GM23248 (cell line): ENCODE measurements at regions not wholly inside any gene's neighbourhood (a gene's known extent, or its start where the extent isn't known, plus 50 kb on each side); places are given as distances from the start of the nearest gene placed in this dataset.

Source experiments
- DNase-seq: peaks from one replicate; pipeline ENCODE4 v3.0.0-alpha.2; 2015
- H2AFZ ChIP-seq: fragments of 200-600 bp; sonication (generic); 2 replicates; pipeline ENCODE4 v1.6.1; 2016; ENCODE audit warnings: antibody characterized with exemption
- H3F3A ChIP-seq: fragments of 200-600 bp; sonication (generic); 2 replicates; pipeline ENCODE4 v1.6.1; 2016; ENCODE audit warnings: mild to moderate bottlenecking, antibody characterized with exemption, mixed run types; ENCODE audit not compliant: insufficient read depth
- H3K27ac ChIP-seq: fragments of 200-600 bp; sonication (generic); 2 replicates; pipeline ENCODE4 v1.5.1; 2016; ENCODE audit warnings: mild to moderate bottlenecking
- H3K27me3 ChIP-seq: fragments of 200-600 bp; sonication (generic); replicated peaks from 2 replicates; pipeline ENCODE4 v1.6.1; 2016; ENCODE audit warnings: mild to moderate bottlenecking; ENCODE audit not compliant: insufficient read depth
- H3K36me3 ChIP-seq: fragments of 200-600 bp; sonication (generic); 2 replicates; pipeline ENCODE4 v1.6.1; 2016; ENCODE audit warnings: low read depth, mild to moderate bottlenecking
- H3K4me1 ChIP-seq: fragments of 200-600 bp; sonication (generic); 2 replicates; pipeline ENCODE4 v1.6.1; 2016; ENCODE audit warnings: mild to moderate bottlenecking; ENCODE audit not compliant: insufficient read depth
- H3K4me2 ChIP-seq: fragments of 200-600 bp; sonication (generic); one replicate; pipeline ENCODE4 v1.6.1; 2016; ENCODE audit warnings: mild to moderate bottlenecking; ENCODE audit not compliant: unreplicated experiment
- H3K4me3 ChIP-seq: fragments of 200-600 bp; sonication (generic); 2 replicates; pipeline ENCODE4 v1.5.1; 2016; ENCODE audit warnings: mild to moderate bottlenecking
- H3K79me2 ChIP-seq: fragments of 200-600 bp; sonication (generic); 2 replicates; pipeline ENCODE4 v1.6.1; 2016; ENCODE audit warnings: mild to moderate bottlenecking; ENCODE audit not compliant: insufficient read depth
- H3K9ac ChIP-seq: fragments of 200-600 bp; sonication (generic); 2 replicates; pipeline ENCODE4 v1.6.1; 2016; ENCODE audit warnings: mild to moderate bottlenecking
- H3K9me2 ChIP-seq: fragments of 200-600 bp; sonication (generic); 2 replicates; pipeline ENCODE4 v1.6.1; 2016; ENCODE audit warnings: mixed run types, mild to moderate bottlenecking, moderate library complexity; ENCODE audit not compliant: insufficient read depth
- H3K9me3 ChIP-seq: fragments of 200-600 bp; sonication (generic); one replicate; pipeline ENCODE4 v1.6.1; 2017; ENCODE audit warnings: low read depth
- H4K20me1 ChIP-seq: fragments of 200-600 bp; sonication (generic); 2 replicates; pipeline ENCODE4 v1.6.0; 2016; ENCODE audit not compliant: insufficient read depth
- EZH2 ChIP-seq: fragments of 200-600 bp; sonication (generic); IDR thresholded peaks from 2 replicates; pipeline ENCODE4 v1.6.1; 2018; ENCODE audit warnings: antibody characterized with exemption, mild to moderate bottlenecking; ENCODE audit not compliant: insufficient read depth, poor library complexity, severe bottlenecking
- EZH2phosphoT487 ChIP-seq: fragments of 200-600 bp; sonication (generic); IDR thresholded peaks from 2 replicates; pipeline ENCODE4 v1.6.1; 2018; ENCODE audit warnings: antibody characterized with exemption, moderate library complexity, mild to moderate bottlenecking, low read depth; ENCODE audit not compliant: insufficient read depth
- WGBS, 2 experiments: methylation state at CpG; one replicate each; pipeline ENCODE4 v1.1.6; 2015 to 2017; ENCODE audit warnings: low lambda C conversion rate in 2 of 2, low coverage in 1 of 2; ENCODE audit errors: missing lambda C conversion rate in 2 of 2; 5-methylcytosine and 5-hydroxymethylcytosine counted together
- in situ Hi-C: fragments of 300-500 bp; cut with MboI; formaldehyde crosslinking; loops from 2 replicates; pipeline ENCODE4 v1.15.0; 2020

DNA sequence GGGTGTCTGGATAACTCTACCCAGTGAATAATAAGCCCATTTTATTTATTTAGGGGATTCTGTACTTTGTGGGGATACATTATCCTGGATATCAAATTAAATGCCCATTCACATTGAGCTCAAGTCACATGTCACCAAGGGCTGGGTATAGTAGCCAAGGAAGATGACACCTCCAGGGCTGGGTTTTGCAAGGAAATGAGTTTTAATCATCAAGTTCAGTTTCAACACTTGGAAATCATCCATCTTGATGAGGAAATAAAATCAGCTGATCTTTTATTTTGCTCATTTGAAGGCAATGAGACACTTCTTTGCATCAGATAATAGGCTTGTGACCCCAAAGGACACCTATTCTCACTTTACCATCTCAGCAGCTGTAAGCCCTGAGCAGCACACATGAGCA lies 80.0 kb upstream of the TNR start:
- Histone ChIP-seq H2AFZ (no peak overlapping the region), H3K4me1 (peaks cover 13% of the 10 kb centered on the region), H3K27me3 (no peaks in the 10 kb centered on the region), H3K79me2 (no peaks in the 10 kb centered on the region), H3K36me3 (no peaks in the 10 kb centered on the region), H3K9me3 (no peaks in the 10 kb centered on the region), H3K9me2 (no peaks in the 10 kb centered on the region), H3K9ac (no peak overlapping the region), H4K20me1 (no peaks in the 10 kb centered on the region), H3K4me3 (no peak overlapping the region), H3K27ac (no peak overlapping the region), H3K4me2 (no peak overlapping the region), H3F3A (no peaks in the 10 kb centered on the region)
- DNase-seq, result peak; percentile 51
- TF ChIP-seq EZH2 (no peak), EZH2phosphoT487 (no peak)
- in situ Hi-C loops, result no loop called here

DNA sequence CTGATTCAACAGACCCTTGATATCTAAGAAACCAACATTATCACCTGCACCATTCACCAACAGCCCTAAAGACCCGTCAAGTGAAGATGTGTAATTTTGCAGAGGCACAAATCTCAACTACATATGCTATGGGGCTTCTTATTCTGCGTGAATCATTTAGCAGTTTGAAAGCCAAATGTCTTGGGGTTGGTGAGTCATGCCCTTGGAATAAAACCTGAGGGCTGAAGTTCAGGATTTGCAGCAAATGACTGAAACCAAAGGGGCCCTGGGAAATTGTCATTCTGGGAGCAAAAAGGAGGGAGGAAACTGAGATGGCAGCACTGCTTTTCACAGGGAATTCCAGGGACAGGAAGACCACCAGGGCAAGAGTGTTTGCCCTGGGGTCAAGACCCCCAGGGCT lies 79.2 kb upstream of the TNR start:
- no peaks in the 10 kb centered on the region for H3K9me2 ChIP-seq
- peak; percentile 86 for DNase-seq
- no peak overlapping the region for H2AFZ ChIP-seq
- no peak overlapping the region for H3K4me3 ChIP-seq
- H3K27me3 ChIP-seq, result no peaks in the 10 kb centered on the region
- H3K4me2 ChIP-seq, result peak overlapping the region; percentile 15
- H3K9me3 ChIP-seq, result no peaks in the 10 kb centered on the region
- H3K9ac ChIP-seq, result no peak overlapping the region
- no peaks in the 10 kb centered on the region for H3K79me2 ChIP-seq
- in situ Hi-C loops, result no loop called here
- no peaks in the 10 kb centered on the region for H4K20me1 ChIP-seq
- H3K36me3 ChIP-seq, result no peaks in the 10 kb centered on the region
- 0 to 2% methylated on average over 2 of the region's 2 CpGs for WGBS, 2 experiments
- peaks cover 13% of the 10 kb centered on the region for H3K4me1 ChIP-seq
- TF ChIP-seq EZH2phosphoT487, result no peak
- TF ChIP-seq EZH2, result no peak
- no peak overlapping the region for H3K27ac ChIP-seq
- no peaks in the 10 kb centered on the region for H3F3A ChIP-seq

DNA sequence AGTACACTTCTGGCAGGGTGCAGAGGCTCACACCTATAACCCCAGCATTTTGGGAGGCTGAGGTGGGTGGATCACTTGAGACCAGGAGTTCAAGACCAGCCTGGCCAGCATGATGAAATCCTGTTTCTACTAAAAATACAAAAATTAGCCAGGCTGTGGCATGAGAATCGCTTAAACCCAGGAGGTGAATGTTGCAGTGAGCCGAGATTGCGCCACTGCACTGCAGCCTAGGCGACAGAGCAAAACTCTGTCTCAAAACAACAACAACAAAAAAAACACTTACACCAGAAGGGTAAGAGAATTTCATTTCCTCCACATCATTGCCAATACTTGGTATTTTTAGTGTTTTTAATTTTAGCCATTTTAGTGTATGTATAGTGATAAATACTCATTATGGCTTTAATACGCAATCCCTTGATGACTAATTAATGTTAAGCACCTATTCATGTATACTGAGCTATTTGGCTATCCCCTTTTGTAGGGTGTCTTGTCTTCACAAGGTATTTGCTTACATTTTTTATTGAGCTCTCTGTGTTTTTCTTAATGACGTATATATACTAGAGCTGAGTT lies 77.1 kb upstream of the TNR start:
- H3K9me2 ChIP-seq, result no peaks in the 10 kb centered on the region
- H3K4me3 ChIP-seq, result no peak overlapping the region
- no peaks in the 10 kb centered on the region for H3F3A ChIP-seq
- WGBS, 2 experiments, result 75% methylated on average over 6 of the region's 6 CpGs
- H2AFZ ChIP-seq, result no peak overlapping the region
- no peak for TF ChIP-seq EZH2
- no peak for TF ChIP-seq EZH2phosphoT487
- H3K79me2 ChIP-seq, result no peaks in the 10 kb centered on the region
- no peak for DNase-seq
- no peaks in the 10 kb centered on the region for H3K36me3 ChIP-seq
- H3K4me1 ChIP-seq, result peaks cover 13% of the 10 kb centered on the region
- no peaks in the 10 kb centered on the region for H4K20me1 ChIP-seq
- no peak overlapping the region for H3K27ac ChIP-seq
- H3K9me3 ChIP-seq, result no peaks in the 10 kb centered on the region
- H3K9ac ChIP-seq, result no peak overlapping the region
- no peaks in the 10 kb centered on the region for H3K27me3 ChIP-seq
- in situ Hi-C loops, result no loop called here
- no peak overlapping the region for H3K4me2 ChIP-seq

DNA sequence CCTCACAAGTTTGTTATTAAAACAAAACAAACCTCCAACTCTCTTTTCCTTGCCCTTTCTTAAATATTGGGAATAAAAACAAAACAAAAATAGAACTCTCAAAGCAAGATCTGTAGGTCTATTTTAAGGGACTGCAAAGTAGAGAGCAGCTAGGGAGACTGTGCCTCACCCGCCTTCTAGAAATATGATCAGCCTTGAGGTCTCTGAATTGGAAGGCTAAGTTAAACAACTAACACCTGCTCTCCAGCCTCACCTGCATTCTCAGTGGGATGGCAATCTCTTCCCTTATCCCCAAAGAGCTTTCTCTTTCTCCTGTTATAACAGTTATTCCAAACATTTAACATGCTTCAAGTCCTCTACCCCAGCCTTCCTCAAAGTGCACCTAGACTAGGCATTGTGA lies 75.5 kb upstream of the TNR start:
- no peak for DNase-seq
- no peak overlapping the region for H3K4me2 ChIP-seq
- no peaks in the 10 kb centered on the region for H3K9me2 ChIP-seq
- no peak overlapping the region for H3K27ac ChIP-seq
- no peak overlapping the region for H2AFZ ChIP-seq
- H3K79me2 ChIP-seq, result no peaks in the 10 kb centered on the region
- H3K27me3 ChIP-seq, result no peaks in the 10 kb centered on the region
- H4K20me1 ChIP-seq, result no peaks in the 10 kb centered on the region
- H3K4me3 ChIP-seq, result no peak overlapping the region
- H3K4me1 ChIP-seq, result peaks cover 13% of the 10 kb centered on the region
- no peaks in the 10 kb centered on the region for H3K36me3 ChIP-seq
- 75 to 76% methylated on average over 1 of the region's 1 CpG for WGBS, 2 experiments
- no peaks in the 10 kb centered on the region for H3K9me3 ChIP-seq
- H3K9ac ChIP-seq, result no peak overlapping the region
- in situ Hi-C loops, result no loop called here
- no peak for TF ChIP-seq EZH2phosphoT487
- no peak for TF ChIP-seq EZH2
- no peaks in the 10 kb centered on the region for H3F3A ChIP-seq

DNA sequence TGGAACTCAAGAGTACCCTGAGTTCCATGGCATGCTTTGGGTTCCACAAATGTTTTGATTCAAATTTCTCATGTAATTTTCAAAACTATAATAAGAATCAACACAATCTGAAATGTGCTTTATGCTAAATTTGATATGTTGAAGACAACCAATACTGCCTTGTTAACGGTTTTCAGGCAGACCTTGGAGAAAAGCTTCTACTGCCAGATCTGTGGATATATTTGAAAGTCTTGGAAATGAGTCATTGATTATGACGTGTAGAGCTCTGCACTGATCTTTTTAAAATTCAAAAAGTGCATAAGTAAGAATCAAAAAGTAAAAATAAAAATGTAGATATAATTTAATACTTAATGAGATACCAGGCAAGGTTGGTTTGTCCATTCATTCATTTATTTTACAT lies 74.0 kb upstream of the TNR start:
- in situ Hi-C loops, result no loop called here
- 10 to 19% methylated on average over 2 of the region's 2 CpGs for WGBS, 2 experiments
- Histone ChIP-seq H3K27ac (no peak overlapping the region), H3K9me3 (no peaks in the 10 kb centered on the region), H3K4me2 (no peak overlapping the region), H3K36me3 (no peaks in the 10 kb centered on the region), H3K9me2 (no peaks in the 10 kb centered on the region), H2AFZ (no peak overlapping the region), H3K4me3 (no peak overlapping the region), H4K20me1 (no peaks in the 10 kb centered on the region), H3F3A (no peaks in the 10 kb centered on the region), H3K79me2 (no peaks in the 10 kb centered on the region), H3K9ac (no peak overlapping the region), H3K27me3 (no peaks in the 10 kb centered on the region), H3K4me1 (peaks cover 4% of the 10 kb centered on the region)
- DNase-seq, result peak; percentile 22
- no peak for TF ChIP-seq EZH2phosphoT487
- TF ChIP-seq EZH2, result no peak
